Smooth muscle cell of the brain vasculature (primary cell): ENCODE measurements at regions not wholly inside any gene's neighbourhood (a gene's known extent, or its start where the extent isn't known, plus 50 kb on each side); places are given as distances from the start of the nearest gene placed in this dataset.
A peak's percentile ranks its signal among the peaks of the same experiment; 100 is the strongest.
"Not testable (repeated sequence)": the region's sequence is repeated elsewhere in the genome, so short reads cannot be mapped to it uniquely, and the experiment has no call there.

ENCODE experiments used
- DNase-seq: peaks from one replicate; pipeline ENCODE4 v3.0.0-alpha.2; 2012; ENCODE audit warnings: low read depth, low spot score

DNA sequence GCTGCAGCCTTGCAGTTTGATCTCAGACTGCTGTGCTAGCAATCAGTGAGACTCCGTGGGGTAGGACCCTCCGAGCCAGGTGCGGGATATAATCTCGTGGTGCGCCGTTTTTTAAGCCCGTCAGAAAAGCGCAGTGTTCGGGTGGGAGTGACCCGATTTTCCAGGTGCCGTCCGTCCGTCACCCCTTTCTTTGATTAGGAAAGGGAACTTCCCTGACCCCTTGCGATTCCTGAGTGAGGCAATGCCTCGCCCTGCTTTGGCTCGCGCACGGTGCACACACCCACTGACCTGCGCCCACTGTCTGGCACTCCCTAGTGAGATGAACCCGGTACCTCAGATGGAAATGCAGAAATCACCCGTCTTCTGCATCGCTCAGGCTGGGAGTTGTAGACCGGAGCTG, 203.2 kb downstream of the SNCAIP start:
- DNase-seq = not testable (repeated sequence)

DNA sequence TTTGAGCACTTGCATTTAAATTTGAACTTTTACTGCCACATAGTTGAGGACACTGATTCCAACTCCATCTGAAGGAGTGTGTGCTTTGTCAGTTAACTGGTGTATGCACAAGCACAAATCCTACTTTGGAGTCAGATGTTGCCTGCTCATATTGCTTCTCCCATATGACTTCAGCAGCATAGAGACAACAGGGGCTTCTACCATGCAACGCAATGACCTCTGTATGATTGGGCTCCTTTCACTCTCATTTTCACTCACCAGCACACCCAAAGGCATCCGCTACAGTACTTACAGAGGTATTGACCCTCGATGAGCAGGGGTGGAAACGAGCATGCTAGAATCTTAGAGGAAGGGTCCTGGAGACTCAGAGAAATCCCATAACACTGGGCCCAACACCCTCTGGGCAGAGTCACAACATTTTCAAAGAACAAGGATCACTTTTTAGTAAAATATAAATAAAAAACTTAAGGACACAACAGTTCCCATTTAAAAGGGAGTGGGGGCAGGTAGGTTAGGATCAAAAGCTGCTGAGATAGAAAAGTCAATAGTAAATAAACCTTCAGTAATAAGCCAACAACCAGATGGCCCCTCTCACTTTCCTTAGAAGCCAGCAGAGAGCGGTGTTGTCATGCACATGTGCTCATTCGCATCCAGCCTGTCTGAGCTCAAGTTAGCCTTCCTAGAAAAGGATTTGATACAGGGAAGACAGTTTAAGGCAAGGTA, 203.8 kb downstream of the SNCAIP start:
- DNase-seq = peak; percentile 57

DNA sequence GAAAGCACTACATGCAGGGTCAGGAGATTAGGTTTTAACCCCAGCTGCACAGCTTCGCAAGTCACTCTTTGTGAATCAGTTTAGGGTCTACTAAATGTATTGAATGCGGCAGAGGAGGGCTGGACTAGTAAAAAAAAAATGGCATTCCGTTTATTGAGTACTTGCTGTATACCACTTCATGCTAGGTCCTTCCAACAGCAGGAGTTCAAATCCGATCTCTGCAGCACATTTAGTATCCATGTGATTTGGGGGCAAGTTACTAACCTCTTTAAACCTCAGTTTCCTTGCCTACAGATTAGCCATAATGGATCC, 204.4 kb downstream of the SNCAIP start:
- no peak for DNase-seq

DNA sequence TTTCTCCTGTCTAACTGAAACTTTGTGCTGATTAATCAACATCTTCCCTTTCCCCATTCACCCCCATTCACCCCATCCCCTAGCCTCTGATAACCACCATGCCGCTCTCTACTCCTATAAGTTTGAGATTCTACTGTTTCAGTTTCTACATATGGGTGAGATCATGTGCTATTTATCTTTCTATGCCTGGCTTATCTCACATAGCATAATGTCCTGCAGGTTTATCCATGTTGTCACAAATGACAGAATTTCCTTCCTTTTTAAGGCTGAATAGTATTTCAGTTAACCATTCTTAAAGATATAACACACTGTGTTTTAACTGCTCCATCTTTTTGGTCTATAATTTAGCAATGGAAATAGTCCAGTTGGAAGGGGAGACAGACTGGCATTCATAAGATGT, 205.1 kb downstream of the SNCAIP start:
- DNase-seq = no peak

DNA sequence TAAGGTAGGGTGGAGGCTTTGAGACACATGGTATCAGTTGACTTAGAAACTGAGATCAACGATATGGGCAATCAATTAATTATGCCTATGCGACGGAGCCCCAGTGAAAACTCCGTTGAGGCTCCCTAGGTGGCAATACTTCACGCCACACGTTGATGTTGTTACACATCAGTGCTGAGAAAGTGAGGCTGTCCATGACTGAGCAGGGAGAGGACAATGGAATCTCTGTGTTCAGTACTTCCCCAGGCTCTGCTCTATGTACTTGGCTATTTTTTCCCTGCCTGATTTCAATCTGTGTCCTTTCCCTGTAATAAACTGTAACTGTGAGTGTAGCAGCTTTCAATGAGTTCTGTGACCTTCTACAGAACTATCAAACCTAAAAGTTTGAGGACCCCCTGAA, 211.7 kb downstream of the SNCAIP start:
- DNase-seq = no peak

DNA sequence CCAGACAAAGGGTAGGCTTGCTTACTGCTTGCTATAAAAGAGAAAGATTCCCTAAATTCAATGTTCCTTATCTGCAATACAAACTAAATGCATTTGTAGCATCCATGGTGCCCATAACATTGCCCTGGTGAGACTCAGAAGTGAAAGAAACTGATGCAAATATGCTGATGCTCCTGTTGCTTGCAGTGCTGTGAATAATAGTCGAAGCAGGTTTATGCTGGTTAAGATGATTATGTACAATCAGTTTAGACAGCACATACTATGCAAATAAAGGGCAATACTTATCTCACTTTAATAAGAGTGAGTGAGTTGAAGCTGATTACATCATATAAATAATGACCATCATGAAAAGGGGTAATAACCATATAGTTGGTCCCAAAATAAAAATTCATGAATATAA, 215.5 kb downstream of the SNCAIP start:
- no peak for DNase-seq

DNA sequence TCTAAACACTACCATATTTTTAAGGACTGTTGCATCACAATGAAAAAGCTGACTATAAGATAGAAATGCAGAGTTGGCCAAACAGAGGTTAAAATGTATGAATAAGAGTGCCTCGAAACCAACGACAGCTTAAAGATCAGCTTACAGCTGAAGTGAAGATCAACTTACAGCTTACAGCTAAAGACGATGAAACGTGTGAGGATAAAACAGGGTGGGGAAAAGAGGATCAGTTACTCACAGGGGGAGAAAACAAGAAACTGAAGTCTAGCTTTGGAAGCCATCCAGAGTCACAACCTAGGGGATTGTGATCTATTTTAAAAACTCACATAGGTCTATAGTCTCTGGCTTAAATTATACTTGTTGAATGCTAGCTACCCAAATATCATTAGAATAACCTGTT, 220.0 kb downstream of the SNCAIP start:
- DNase-seq = no peak

DNA sequence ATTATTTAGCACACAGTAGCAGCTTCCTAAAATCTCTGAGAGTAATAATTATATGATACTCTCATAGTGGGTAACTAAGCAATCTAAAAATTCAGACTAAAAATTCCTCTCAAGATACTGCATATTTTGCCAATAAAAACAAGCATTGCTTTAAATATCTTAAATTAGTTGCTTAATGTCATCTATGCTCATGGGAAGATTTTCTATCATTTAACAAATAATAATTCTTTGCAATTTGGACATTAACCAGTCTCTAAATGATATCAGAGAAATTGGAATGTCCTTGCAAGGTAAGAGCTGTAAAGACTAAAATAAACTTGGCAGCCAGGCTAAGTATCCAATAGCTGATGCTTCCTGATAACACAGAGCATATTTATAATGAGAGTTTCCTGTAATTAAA, 221.8 kb downstream of the SNCAIP start:
- no peak for DNase-seq

DNA sequence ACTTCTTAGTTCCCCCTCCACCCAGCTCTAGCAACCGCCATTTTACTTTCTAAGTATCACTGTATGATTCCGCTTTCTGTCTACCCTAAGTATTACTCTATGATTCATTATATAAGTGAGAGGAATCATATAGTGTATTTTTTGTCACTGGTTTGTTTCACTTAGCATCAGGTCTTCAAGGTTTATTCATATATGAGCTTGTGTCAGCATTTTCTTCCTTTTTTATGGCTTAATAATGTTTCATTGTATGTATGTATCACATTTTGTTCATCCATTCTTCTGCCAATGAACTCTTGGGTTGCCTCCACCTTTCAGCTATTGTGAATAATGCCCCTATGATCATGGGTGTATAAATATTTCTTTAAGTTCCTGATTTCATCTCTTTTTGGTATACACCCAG, 222.8 kb downstream of the SNCAIP start:
- no peak for DNase-seq

DNA sequence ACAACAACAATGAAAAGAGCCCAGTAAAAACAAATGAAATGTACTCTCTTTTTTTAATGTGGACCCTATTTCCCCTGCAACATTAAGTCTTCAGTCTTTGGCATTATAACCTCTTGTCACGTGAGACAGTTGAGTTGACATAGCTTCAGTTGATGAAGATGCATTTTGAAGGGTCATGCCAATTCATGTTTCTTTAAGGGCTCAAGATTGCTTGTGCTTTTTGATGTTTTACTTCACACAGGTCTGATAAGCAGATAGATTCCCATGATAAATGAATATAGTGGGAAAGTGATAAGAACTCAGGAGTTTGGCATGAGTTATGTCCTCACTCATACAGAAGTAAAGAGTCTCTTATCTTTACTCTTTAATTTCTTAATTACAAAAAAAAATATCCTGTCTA, 229.4 kb downstream of the SNCAIP start:
- DNase-seq = no peak

DNA sequence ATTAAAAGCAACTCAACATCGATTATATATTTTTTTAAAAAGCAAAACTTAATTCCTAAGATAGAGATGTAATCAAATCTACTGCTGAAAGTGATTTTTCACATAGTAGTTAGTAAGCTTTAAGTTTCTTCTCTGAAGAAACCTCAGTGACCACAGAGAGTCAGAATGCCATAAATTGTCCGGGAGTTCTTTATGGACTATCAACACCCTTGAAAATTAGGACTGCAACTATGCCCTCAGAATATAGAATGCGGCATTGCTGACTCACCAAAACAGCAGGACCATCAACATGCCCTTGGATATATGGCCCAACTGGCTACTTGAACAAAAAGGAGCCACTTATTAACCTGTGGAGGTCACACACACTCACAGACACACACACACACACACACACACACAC, 228.9 kb upstream of the SNX2 start:
- DNase-seq = no peak

DNA sequence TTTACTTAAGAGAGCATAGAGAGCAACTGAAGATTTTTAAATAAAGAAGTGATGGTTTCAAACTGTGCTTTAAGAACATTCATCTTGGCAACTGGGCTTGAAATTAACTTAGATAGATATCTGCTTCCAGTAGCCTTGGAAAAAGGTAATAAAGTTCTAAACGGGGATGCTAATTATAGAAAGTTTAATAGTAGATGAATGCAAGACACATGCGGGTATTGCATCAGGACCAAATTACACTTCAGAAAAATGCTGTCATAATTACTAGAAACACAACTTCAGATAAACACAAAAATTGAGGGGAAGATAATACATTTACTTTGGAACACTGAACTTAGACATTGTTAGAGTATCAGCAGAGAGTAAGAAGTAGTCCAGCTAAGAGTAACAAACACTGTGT, 227.7 kb upstream of the SNX2 start:
- DNase-seq = no peak

DNA sequence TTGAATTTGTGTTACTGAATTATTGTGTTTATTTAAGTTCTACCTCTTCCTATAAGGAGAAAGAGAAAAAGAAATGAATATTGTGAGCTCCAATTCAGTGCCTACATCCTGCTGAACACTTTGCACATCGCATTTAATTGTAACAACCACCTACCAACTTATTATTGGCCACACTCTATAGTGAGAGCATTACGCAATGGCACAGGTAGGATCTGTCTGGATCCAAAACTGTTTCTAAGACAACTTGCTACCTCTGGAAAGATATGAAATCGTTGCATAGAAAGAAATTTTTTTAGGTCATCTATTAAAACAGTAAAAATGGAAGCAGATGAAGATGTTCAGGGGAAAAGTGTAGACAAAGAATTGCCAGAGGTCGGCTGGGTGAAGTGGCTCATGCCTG, 227.2 kb upstream of the SNX2 start:
- no peak for DNase-seq

DNA sequence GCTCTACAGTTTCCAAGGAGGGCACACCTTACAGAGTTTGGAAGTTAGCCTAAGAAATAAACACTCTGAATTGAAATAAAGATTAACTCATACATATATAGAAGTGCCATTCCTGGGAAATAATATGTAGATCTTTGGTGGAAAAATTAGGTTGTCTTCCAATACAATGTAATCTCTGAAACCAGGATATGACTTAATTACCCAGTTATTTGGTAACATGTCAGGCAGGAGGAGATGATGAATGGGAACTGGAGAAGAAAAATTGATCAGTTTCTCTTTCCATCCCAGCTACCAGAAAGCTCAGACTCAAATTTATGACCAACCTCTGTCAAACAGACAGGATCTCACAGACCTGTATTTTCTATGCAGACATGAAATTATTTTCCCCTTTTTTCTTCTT, 215.2 kb upstream of the SNX2 start:
- DNase-seq = no peak

DNA sequence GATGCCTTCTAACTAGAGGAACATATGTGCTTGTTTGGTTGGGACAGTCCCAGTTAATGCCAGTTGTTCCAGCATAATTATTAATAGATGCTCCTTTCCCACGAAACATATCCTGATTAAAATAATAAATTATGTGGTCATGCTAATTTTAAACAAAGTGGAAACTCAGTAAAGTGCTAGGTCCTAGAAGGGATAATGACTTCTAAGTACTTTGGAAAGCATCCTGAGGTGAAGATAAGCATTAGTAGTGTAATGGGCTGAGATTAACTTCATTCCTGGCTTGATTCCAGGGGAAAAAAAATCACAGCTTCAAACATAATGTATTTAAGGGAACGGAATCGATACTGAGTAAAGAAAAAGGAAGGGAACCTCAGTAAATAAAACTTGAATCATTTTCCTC, 213.7 kb upstream of the SNX2 start:
- DNase-seq = no peak

DNA sequence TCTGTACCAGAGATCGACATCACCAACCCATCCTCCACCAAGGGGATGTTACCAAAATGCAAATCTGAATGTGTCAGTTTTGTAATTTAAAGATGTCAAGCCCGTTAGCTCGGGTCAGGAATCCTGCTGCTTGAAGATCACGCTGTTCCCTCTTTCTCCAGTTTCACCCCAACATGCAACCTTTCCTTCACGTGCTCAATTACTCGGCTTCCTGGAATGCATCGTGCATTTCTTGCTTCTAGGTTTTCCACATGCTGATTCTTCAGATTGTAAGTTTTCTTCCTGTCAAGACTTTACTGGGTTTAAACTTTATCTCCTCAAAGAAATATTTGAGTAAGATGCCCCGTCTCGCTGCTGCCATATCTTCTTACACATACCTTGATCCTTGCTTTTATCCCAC, 209.5 kb upstream of the SNX2 start:
- no peak for DNase-seq

DNA sequence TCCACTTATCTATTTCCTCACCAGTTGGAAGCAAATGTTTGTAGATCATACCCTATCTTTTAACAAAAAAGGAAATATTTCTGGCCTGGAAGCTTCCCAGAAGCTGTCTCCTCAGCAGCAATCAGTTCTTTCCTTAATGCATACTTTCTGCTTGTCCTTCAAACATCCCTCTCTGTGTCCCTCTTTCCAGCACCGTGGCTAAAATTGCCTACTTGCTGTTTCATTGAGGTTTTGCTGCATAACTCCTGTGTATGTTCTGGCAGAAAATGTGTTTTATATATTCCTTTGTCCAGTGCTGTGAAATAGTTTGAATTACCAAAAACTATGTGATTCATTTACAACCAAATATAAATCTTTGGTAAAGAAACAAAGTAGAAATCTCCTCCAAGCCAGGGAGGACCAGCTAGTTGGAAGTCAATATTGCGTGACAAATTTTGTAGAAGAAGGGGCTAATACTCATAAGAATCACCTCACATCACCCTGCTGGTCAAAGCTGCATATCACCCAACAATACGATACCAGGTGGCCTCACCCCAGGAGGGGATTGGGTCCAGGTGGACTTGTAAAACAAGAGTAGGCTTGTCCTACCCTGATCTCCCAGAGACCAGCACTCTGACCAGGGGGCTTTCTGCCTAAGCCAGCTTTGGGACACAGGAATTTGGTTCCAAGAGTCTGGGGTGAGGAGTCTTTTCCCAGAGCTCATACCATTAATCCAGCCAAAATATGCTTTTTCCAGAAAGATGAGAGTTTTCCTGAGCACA, 198.4 kb upstream of the SNX2 start:
- no peak for DNase-seq

DNA sequence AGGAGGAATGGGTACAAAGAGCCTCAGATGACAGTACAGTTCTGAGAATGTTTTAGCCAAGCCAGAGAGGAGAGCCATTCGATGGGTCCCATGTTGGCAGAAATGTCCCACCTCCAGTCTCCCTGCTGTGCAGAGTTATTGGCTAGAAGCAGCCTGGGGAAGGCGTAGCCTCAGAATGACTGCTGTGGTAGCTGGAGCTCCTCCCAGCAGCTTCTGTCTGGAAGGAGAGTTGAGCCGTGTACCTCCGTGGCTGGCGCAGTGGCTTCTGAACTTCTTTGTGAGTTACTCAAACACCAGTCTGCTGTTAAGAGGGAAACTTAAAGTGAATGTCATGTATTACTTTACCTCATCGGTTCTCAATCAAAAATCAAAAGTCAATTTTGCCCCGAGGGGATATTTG, 193.3 kb upstream of the SNX2 start:
- DNase-seq = no peak

DNA sequence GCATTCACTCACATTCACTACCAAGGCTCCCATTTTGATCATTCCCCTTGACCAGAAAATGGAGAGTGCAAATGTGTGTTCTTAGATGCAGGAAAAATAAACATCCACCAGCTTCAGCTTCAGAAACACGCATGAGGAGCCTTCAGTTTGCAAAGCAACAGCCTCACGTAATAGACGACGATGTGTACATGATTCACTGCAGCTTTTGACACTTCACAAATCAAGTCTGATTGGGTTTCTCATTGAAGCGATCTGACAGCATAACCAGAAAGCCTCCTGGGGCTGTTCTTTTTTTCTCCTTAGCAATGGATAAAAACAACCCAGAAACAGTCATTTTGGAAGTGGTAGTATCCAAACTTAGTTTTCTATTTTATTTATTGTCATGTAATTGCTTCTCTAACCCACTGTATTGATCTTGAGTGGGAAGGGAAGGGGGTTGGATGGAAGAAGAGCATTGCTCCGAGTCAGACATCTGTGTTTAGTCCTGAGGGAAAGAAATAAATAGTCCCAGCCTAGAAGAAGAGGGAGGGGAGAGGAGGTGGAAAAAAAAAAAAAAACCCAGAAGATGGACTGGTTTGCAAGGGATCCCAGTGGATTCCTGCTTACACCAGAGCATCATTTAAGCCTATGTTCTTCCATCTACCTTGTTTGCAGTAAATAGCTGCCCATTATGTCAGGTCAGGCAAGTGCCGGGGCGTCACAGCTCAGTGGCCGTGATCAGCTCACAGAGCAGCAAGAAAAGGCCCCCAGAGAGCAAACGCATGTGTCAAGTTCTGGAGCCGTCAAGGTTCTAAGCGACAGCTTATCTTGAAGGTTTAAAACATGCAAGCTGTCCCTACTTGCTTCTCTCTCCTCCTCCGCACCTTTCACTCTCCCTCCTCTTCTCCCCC, 190.2 kb upstream of the SNX2 start:
- DNase-seq = no peak

DNA sequence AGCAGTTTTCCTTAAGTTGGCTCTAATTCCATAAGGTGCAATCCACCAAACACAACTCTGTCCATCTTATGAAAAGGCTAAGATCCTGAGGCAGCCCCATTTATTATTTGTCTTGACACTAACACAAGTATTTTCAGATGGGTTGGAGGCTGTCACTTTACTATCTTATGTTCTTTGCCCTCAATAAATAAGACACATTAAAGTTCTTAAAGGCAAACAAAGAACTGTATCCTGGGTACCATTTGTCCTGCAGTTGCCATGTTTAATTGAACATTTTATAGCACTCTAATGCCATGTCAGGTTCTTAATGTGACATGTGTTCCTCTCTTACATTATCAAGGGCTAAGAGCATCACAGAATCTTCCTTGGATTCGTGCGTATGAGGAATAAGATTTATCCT, 189.5 kb upstream of the SNX2 start:
- no peak for DNase-seq

DNA sequence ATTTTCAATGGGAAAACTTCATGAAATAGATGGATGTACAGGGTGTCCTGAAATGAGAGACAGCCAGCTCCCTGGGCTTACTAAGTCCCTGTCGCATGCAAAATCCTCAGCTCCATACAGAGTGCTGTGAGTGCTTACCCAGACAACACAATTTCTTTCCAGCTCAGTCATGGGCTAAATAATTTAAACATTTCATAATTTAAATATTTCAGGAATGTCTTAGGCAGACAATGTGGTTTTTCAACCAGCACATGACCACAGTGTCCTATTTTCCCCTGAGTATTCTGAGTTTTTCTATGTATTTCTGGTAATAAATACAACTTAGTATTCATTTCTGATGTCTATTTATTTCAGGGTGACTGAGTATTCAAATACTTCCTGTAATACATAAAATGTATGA, 188.5 kb upstream of the SNX2 start:
- no peak for DNase-seq

DNA sequence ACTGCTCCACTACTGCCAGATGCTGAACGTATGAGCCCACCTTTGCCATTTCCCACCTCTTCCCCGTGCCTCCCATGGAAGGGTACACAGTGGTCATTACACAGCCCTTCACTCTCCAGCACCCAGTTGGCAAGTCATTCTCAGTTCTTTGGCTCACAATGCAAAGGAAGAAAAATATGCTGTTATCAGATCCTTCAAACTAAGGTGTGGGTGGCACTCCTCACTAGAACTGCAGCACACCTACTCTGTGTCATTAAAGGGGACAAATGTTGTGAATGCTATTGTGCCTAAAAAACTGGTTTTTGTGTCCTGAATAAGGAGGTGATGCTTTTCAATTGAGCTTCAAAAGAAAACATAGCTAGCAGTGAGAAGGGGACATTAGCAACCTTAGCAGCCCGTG, 183.1 kb upstream of the SNX2 start:
- DNase-seq = no peak

DNA sequence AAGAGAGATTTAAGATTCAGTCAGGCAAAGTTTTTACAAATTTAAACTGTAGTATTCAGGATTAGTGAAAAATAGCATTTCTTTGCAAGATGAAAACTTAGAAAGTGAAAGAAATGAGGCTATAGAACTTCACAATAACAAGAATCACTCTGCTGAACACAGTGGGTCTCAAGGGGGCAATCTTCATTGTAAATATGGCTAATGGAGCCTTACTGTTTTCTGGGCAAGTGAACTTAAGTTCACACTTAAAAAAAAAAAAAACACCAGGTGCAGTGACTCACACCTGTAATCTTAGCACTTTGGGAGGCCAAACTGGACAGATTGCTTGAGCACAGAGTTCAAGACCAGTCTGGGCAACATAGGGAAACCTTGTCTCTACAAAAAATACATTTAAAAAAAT, 175.9 kb upstream of the SNX2 start:
- no peak for DNase-seq
